Cardiac muscle cell (in vitro differentiated cells and primary cell): ENCODE measurements at regions not wholly inside any gene's neighbourhood (a gene's known extent, or its start where the extent isn't known, plus 50 kb on each side); places are given as distances from the start of the nearest gene placed in this dataset.
A peak's percentile ranks its signal among the peaks of the same experiment; 100 is the strongest.

Source experiments
- DNase-seq, 2 donors: peaks; one replicate each; pipeline versions ENCODE4 v3.0.0 to v3.0.0-alpha.2; 2010 to 2017; ENCODE audit warnings: low read depth in 1 of 2, low spot score in 1 of 2
- H3K27ac ChIP-seq: fragments of 200-600 bp; sonication (generic); 2 replicates; pipeline ENCODE4 v1.5.1; 2016
- H3K27me3 ChIP-seq: fragments of 200-600 bp; sonication (generic); 2 replicates; pipeline ENCODE4 v1.6.0; 2016; ENCODE audit warnings: control low read depth
- H3K36me3 ChIP-seq: fragments of 200-600 bp; sonication (generic); 2 replicates; pipeline ENCODE4 v1.5.1; 2016; ENCODE audit warnings: control low read depth
- H3K4me1 ChIP-seq: fragments of 200-600 bp; sonication (generic); 2 replicates; pipeline ENCODE4 v1.8.1; 2017; ENCODE audit warnings: low read depth, mild to moderate bottlenecking, mixed run types
- H3K4me3 ChIP-seq: fragments of 200-600 bp; sonication (generic); 2 replicates; pipeline ENCODE4 v1.5.1; 2016; ENCODE audit warnings: mild to moderate bottlenecking
- H3K9me3 ChIP-seq: fragments of 200-600 bp; sonication (generic); 2 replicates; pipeline ENCODE4 v1.5.1; 2017; ENCODE audit warnings: low read depth, mild to moderate bottlenecking, control low read depth
- CTCF ChIP-seq: IDR thresholded peaks from 2 replicates; pipeline ENCODE4 v1.5.1; 2012; ENCODE audit warnings: low read depth, mild to moderate bottlenecking, low read length

- Histone ChIP-seq H3K4me3 (no peak overlapping the region), H3K27me3 (no peaks in the 10 kb centered on the region), H3K36me3 (no peaks in the 10 kb centered on the region), H3K4me1 (no peaks in the 10 kb centered on the region), H3K27ac (no peak overlapping the region), H3K9me3 (no peaks in the 10 kb centered on the region)
- DNase-seq, result no peak
- TF ChIP-seq CTCF, result no peak
Observed at GRCh38 chr9:95607507-95607906, 90.7 kb upstream of the PTCH1 start.

GRCh38 chr9:95606489-95607350 lies 89.9 kb upstream of the PTCH1 start:
- no peak for DNase-seq
- Histone ChIP-seq H3K4me3 (no peak overlapping the region), H3K9me3 (no peaks in the 10 kb centered on the region), H3K4me1 (no peaks in the 10 kb centered on the region), H3K27ac (no peak overlapping the region), H3K36me3 (no peaks in the 10 kb centered on the region), H3K27me3 (no peaks in the 10 kb centered on the region)
- TF ChIP-seq CTCF, result no peak

GRCh38 chr9:95605816-95606488 lies 89.2 kb upstream of the PTCH1 start:
- Histone ChIP-seq H3K9me3 (no peaks in the 10 kb centered on the region), H3K27me3 (no peaks in the 10 kb centered on the region), H3K4me3 (no peak overlapping the region), H3K36me3 (no peaks in the 10 kb centered on the region), H3K4me1 (no peaks in the 10 kb centered on the region), H3K27ac (no peak overlapping the region)
- no peak for TF ChIP-seq CTCF
- DNase-seq, result no peak

GRCh38 chr9:95605101-95605500 lies 88.3 kb upstream of the PTCH1 start:
- no peak for TF ChIP-seq CTCF

GRCh38 chr9:95598236-95598635 lies 81.5 kb upstream of the PTCH1 start:
- TF ChIP-seq CTCF, result no peak
- Histone ChIP-seq H3K4me3 (no peak overlapping the region), H3K27ac (no peak overlapping the region), H3K9me3 (no peaks in the 10 kb centered on the region), H3K4me1 (no peaks in the 10 kb centered on the region), H3K36me3 (no peaks in the 10 kb centered on the region), H3K27me3 (no peaks in the 10 kb centered on the region)
- peak in 1 of 2 donors; percentile 52 for DNase-seq

More at GRCh38 chr9:95605101-95605500, 88.3 kb upstream of the PTCH1 start:
- no peaks in the 10 kb centered on the region for H3K36me3 ChIP-seq
- H3K27me3 ChIP-seq, result no peaks in the 10 kb centered on the region
- peak in 1 of 2 donors; percentile 52 for DNase-seq
- H3K9me3 ChIP-seq, result no peaks in the 10 kb centered on the region
- no peak overlapping the region for H3K27ac ChIP-seq
- no peak overlapping the region for H3K4me3 ChIP-seq
- no peaks in the 10 kb centered on the region for H3K4me1 ChIP-seq
